ENCODE measurements at regions not wholly inside any gene's neighbourhood (a gene's known extent, or its start where the extent isn't known, plus 50 kb on each side); places are given as distances from the start of the nearest gene placed in this dataset.
A peak's percentile ranks its signal among the peaks of the same experiment; 100 is the strongest.

DNA sequence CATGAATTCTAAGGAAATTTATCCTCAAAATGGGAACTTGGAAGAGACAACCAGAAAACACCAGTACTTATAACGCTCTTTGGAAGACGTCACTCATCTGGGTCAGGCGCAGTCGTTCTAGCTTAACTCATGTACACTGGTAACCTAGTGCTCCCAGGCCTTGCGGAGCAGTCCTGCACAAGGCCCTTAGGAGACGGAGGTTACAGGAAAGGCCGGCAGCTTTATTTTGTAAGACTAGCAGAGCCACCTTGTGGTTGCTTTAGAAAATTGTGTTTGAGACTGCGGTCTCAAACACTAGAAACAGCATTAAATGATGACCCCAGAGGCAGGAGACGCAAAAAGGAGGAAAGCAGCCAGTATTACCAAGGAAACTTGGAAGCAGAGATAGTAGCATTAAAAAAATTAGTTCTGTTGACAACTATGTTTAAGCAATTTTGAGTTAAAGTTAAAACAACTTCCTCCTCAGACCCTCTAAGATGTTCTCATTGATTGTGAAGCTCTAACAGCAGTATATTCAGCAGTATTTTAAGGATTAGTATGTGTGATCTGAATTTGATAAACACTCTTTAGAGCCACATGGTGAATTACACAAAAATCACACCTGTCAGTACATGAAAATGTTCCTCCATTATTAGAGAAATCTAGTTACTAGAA, 141.9 kb upstream of the C2CD4B start:
- DNase-seq: peak; percentile 87
- peaks cover 5% of the 10 kb centered on the region for H3K9me3 ChIP-seq (ENCODE audit: control insufficient read depth, low read length)
- 26 to 36% methylated on average over 9 of the region's 9 CpGs for WGBS, 2 experiments (ENCODE audit: insufficient coverage in 1 of 2, insufficient read length in 1 of 2)
- no peak overlapping the region for H3K4me3 Mint-ChIP-seq
- no peaks in the 10 kb centered on the region for H3K36me3 ChIP-seq (ENCODE audit: control insufficient read depth, insufficient read depth, low read length)
- H3K4me1 ChIP-seq (ENCODE audit: control insufficient read depth, insufficient read depth, low read length): no peaks in the 10 kb centered on the region
- peaks cover 5% of the 10 kb centered on the region for H3K27me3 Mint-ChIP-seq (ENCODE audit: insufficient read depth)
- no peak overlapping the region for H3K27ac ChIP-seq (ENCODE audit: low read depth, low read length)
- peaks cover under 1% of the 10 kb centered on the region for H3K36me3 Mint-ChIP-seq (ENCODE audit: low read depth)
- H3K27me3 ChIP-seq (ENCODE audit: control insufficient read depth, insufficient read depth, low read length, poor library complexity, severe bottlenecking): no peaks in the 10 kb centered on the region
- no peak overlapping the region for H3K27ac Mint-ChIP-seq
- TF ChIP-seq, protein P1, sequence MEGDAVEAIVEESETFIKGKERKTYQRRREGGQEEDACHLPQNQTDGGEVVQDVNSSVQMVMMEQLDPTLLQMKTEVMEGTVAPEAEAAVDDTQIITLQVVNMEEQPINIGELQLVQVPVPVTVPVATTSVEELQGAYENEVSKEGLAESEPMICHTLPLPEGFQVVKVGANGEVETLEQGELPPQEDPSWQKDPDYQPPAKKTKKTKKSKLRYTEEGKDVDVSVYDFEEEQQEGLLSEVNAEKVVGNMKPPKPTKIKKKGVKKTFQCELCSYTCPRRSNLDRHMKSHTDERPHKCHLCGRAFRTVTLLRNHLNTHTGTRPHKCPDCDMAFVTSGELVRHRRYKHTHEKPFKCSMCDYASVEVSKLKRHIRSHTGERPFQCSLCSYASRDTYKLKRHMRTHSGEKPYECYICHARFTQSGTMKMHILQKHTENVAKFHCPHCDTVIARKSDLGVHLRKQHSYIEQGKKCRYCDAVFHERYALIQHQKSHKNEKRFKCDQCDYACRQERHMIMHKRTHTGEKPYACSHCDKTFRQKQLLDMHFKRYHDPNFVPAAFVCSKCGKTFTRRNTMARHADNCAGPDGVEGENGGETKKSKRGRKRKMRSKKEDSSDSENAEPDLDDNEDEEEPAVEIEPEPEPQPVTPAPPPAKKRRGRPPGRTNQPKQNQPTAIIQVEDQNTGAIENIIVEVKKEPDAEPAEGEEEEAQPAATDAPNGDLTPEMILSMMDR (conservative IDR thresholded peaks at IDR 0.05): peak; percentile 83
- H3K4me1 Mint-ChIP-seq: peaks cover 4% of the 10 kb centered on the region
- no peak overlapping the region for H3K9ac ChIP-seq (ENCODE audit: extremely low read depth, low read length, poor library complexity, severe bottlenecking)
- no peak overlapping the region for H3K4me3 ChIP-seq (ENCODE audit: low read length)
- H3K9me3 Mint-ChIP-seq: peaks cover 9% of the 10 kb centered on the region

DNA sequence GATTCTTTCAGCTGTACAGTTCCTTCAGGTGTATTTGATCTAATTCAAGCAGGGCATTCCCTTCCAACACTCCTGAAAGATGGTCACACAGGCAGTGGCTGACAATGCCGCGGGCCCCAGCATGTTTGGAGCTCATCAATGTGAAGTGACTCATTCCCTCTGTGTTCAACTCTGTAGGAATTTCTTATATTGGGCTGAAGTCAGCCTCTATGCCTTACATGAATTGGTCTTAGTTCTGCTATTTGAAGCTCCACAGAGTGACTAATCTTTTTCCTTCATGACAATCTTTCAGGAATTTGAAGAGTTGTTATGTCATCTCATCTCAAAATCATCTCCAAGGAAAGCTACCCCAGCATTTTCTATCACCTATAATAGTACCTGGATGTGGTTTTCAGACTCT, 142.5 kb upstream of the C2CD4B start:
- TF ChIP-seq, protein P1 (conservative IDR thresholded peaks at IDR 0.05): no peak
- Histone ChIP-seq H3K9ac (ENCODE audit: extremely low read depth, low read length, poor library complexity, severe bottlenecking) (no peak overlapping the region), H3K36me3 (ENCODE audit: control insufficient read depth, insufficient read depth, low read length) (no peaks in the 10 kb centered on the region), H3K4me1 (ENCODE audit: control insufficient read depth, insufficient read depth, low read length) (no peaks in the 10 kb centered on the region), H3K4me3 (ENCODE audit: low read length) (no peak overlapping the region), H3K27me3 (ENCODE audit: control insufficient read depth, insufficient read depth, low read length, poor library complexity, severe bottlenecking) (no peaks in the 10 kb centered on the region), H3K27ac (ENCODE audit: low read depth, low read length) (no peak overlapping the region), H3K9me3 (ENCODE audit: control insufficient read depth, low read length) (peaks cover 5% of the 10 kb centered on the region)
- H3K4me3 Mint-ChIP-seq: no peak overlapping the region
- 40 to 88% methylated on average over 2 of the region's 2 CpGs for WGBS, 2 experiments (ENCODE audit: insufficient coverage in 1 of 2, insufficient read length in 1 of 2)
- peaks cover 2% of the 10 kb centered on the region for H3K36me3 Mint-ChIP-seq (ENCODE audit: low read depth)
- H3K4me1 Mint-ChIP-seq: peaks cover 4% of the 10 kb centered on the region
- H3K27me3 Mint-ChIP-seq (ENCODE audit: insufficient read depth): peaks cover 6% of the 10 kb centered on the region
- peaks cover 14% of the 10 kb centered on the region for H3K9me3 Mint-ChIP-seq
- DNase-seq: no peak
- no peak overlapping the region for H3K27ac Mint-ChIP-seq

DNA sequence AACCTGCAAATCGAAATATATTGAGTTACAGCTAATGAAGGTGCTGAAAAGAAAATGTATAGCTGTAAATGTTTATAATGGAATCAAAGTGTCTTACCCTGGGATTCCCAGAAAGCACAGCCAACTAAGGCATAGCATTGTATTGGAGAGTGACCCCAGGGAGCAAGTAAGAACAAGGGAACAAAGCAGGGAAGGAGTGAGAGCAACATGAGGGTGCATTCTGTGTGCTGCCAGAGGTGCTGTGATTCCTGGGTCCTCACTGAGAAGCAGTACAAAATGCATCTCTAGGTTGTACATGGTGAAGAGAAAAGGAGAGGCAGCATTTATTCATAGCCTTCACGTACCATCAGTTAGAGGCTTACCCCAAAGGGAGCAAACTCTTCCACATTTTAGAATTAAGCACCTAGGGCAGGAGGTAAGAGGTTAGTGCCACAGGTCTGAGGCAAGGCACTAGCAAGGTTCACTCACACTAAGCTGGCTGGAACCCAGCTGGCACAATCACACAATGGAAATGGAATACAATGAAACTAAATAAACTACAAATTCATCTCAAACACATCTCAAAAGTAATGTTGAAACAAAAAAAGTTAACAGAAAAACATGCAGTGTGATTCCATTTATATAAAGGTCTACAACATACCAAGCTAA, 151.5 kb upstream of the C2CD4B start:
- WGBS, 2 experiments (ENCODE audit: insufficient coverage in 1 of 2, insufficient read length in 1 of 2): 81 to 86% methylated on average over 1 to 2 of the region's 2 CpGs
- no peaks in the 10 kb centered on the region for H3K36me3 ChIP-seq (ENCODE audit: control insufficient read depth, insufficient read depth, low read length)
- H3K9me3 ChIP-seq (ENCODE audit: control insufficient read depth, low read length): peaks cover 5% of the 10 kb centered on the region
- H3K4me1 Mint-ChIP-seq: no peaks in the 10 kb centered on the region
- H3K27me3 ChIP-seq (ENCODE audit: control insufficient read depth, insufficient read depth, low read length, poor library complexity, severe bottlenecking): no peaks in the 10 kb centered on the region
- peaks cover 2% of the 10 kb centered on the region for H3K36me3 Mint-ChIP-seq (ENCODE audit: low read depth)
- H3K27ac Mint-ChIP-seq: no peak overlapping the region
- H3K4me3 ChIP-seq (ENCODE audit: low read length): no peak overlapping the region
- no peaks in the 10 kb centered on the region for H3K4me1 ChIP-seq (ENCODE audit: control insufficient read depth, insufficient read depth, low read length)
- peaks cover 14% of the 10 kb centered on the region for H3K27me3 Mint-ChIP-seq (ENCODE audit: insufficient read depth)
- H3K9me3 Mint-ChIP-seq: peaks cover 9% of the 10 kb centered on the region
- no peak overlapping the region for H3K4me3 Mint-ChIP-seq
- H3K9ac ChIP-seq (ENCODE audit: extremely low read depth, low read length, poor library complexity, severe bottlenecking): no peak overlapping the region
- no peak for DNase-seq
- H3K27ac ChIP-seq (ENCODE audit: low read depth, low read length): no peak overlapping the region
- TF ChIP-seq, protein P1 (conservative IDR thresholded peaks at IDR 0.05): no peak

Measured in endodermal cell (in vitro differentiated cells).